GM23248 (cell line): ENCODE measurements at regions not wholly inside any gene's neighbourhood (a gene's known extent, or its start where the extent isn't known, plus 50 kb on each side); places are given as distances from the start of the nearest gene placed in this dataset.
"Not testable (repeated sequence)": the region's sequence is repeated elsewhere in the genome, so short reads cannot be mapped to it uniquely, and the experiment has no call there.

Experiments used
- EZH2 ChIP-seq: fragments of 200-600 bp; sonication (generic); IDR thresholded peaks from 2 replicates; pipeline ENCODE4 v1.6.1; 2018; ENCODE audit warnings: antibody characterized with exemption, mild to moderate bottlenecking; ENCODE audit not compliant: insufficient read depth, poor library complexity, severe bottlenecking
- EZH2phosphoT487 ChIP-seq: fragments of 200-600 bp; sonication (generic); IDR thresholded peaks from 2 replicates; pipeline ENCODE4 v1.6.1; 2018; ENCODE audit warnings: antibody characterized with exemption, moderate library complexity, mild to moderate bottlenecking, low read depth; ENCODE audit not compliant: insufficient read depth

- not testable (repeated sequence) for TF ChIP-seq EZH2, EZH2phosphoT487
Measured at GRCh38 chr2:107746552-107747198, 80.0 kb upstream of the RGPD4 start.
